A673 (cell line): ENCODE measurements at regions not wholly inside any gene's neighbourhood (a gene's known extent, or its start where the extent isn't known, plus 50 kb on each side); places are given as distances from the start of the nearest gene placed in this dataset.

Experiments used
- BruUV-seq: library from RNA; stranded (reverse); fragments of 400-500 nt; replicated peaks from 2 replicates; lab custom pipeline; 2021; lab: Mats Ljungman, UMichigan
- CTCF ChIA-PET: fragments of 300-600 bp; sonication (Branson Sonifier 250); formaldehyde crosslinking; loops from one replicate; lab custom pipeline; 2022; ENCODE audit warnings: antibody characterized with exemption; lab: Charles Lee
- POLR2A ChIA-PET: fragments of 300-600 bp; sonication (Branson Sonifier 250); formaldehyde crosslinking; loops from one replicate; lab custom pipeline; 2022; ENCODE audit warnings: antibody characterized with exemption; ENCODE audit not compliant: low non-redundant PET; lab: Charles Lee
- DNase-seq: peaks from one replicate; pipeline ENCODE4 v3.0.0-alpha.2; 2015; ENCODE audit warnings: low spot score
- H3K27ac ChIP-seq: fragments of 200-600 bp; sonication (generic); 2 replicates; pipeline ENCODE4 v1.5.1; 2016; ENCODE audit warnings: mixed run types, low read depth, mild to moderate bottlenecking, mixed read lengths, antibody characterized with exemption, low read length; ENCODE audit not compliant: poor library complexity, severe bottlenecking
- H3K27me3 ChIP-seq: fragments of 200-600 bp; sonication (generic); replicated peaks from 2 replicates; pipeline ENCODE4 v1.6.1; 2017; ENCODE audit warnings: mixed run types, low read depth, mild to moderate bottlenecking, mixed read lengths, antibody characterized with exemption, low read length; ENCODE audit not compliant: insufficient read depth, poor library complexity
- H3K36me3 ChIP-seq: fragments of 200-600 bp; sonication (generic); 2 replicates; pipeline ENCODE4 v1.6.1; 2016; ENCODE audit warnings: mixed run types, mild to moderate bottlenecking, mixed read lengths, antibody characterized with exemption, low read length; ENCODE audit not compliant: insufficient read depth, poor library complexity, severe bottlenecking
- H3K4me1 ChIP-seq: fragments of 200-600 bp; sonication (generic); 2 replicates; pipeline ENCODE4 v1.6.1; 2017; ENCODE audit warnings: mixed run types, mild to moderate bottlenecking, mixed read lengths, antibody characterized with exemption, low read length; ENCODE audit not compliant: insufficient read depth, poor library complexity, severe bottlenecking
- H3K4me3 ChIP-seq: fragments of 200-600 bp; sonication (generic); 2 replicates; pipeline ENCODE4 v1.5.1; 2016; ENCODE audit warnings: low read depth, mixed run types, mild to moderate bottlenecking, mixed read lengths, low read length; ENCODE audit not compliant: poor library complexity, severe bottlenecking
- H3K9me3 ChIP-seq: fragments of 200-600 bp; sonication (generic); 2 replicates; pipeline ENCODE4 v1.6.1; 2016; ENCODE audit warnings: mixed run types, low read depth, mild to moderate bottlenecking, mixed read lengths, antibody characterized with exemption, low read length; ENCODE audit not compliant: poor library complexity, severe bottlenecking
- EZH2 ChIP-seq: fragments of 200-600 bp; sonication (generic); IDR thresholded peaks from 2 replicates; pipeline ENCODE4 v1.6.1; 2017; ENCODE audit warnings: borderline replicate concordance, low read depth, mild to moderate bottlenecking, mixed read lengths, antibody characterized with exemption, low read length; ENCODE audit not compliant: poor library complexity, severe bottlenecking
- intact Hi-C: fragments of 100-400 bp; cut with micrococcal nuclease; formaldehyde crosslinking; loops from one replicate; pipeline ENCODE4 v1.10.0; 2022; ENCODE audit not compliant: unreplicated experiment
- TF ChIP-seq, protein P1 (sequence below): fragments of 300-800, 200-600 bp; sonication (generic); conservative IDR thresholded peaks from 2 replicates; pipeline ENCODE4 v1.5.1; 2017; ENCODE audit warnings: low read depth, mild to moderate bottlenecking, antibody characterized with exemption, low read length, moderate library complexity, mixed read lengths

DNA sequence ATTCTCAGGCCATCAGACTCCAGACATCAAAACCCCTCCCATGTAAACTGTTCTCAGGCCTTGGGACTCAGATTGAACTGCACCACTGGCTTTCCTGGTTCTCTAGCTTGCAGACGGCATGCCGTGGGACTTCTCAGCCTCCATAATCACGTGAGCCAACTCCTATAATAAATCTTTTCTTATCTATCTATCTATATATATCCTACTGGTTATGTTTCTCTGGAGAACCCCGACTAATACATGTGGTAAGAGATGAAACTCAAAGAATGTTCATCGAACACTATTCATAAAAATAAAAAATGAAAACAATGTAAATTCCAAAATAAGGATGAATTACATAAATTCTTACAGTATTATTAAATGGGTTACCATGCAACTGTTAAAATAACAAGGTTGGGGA is 84.5 kb upstream of the NTRK3 start:
- ChIA-PET CTCF (no interaction called here), POLR2A (no interaction called here)
- no peak for TF ChIP-seq EZH2
- TF ChIP-seq, protein P1, sequence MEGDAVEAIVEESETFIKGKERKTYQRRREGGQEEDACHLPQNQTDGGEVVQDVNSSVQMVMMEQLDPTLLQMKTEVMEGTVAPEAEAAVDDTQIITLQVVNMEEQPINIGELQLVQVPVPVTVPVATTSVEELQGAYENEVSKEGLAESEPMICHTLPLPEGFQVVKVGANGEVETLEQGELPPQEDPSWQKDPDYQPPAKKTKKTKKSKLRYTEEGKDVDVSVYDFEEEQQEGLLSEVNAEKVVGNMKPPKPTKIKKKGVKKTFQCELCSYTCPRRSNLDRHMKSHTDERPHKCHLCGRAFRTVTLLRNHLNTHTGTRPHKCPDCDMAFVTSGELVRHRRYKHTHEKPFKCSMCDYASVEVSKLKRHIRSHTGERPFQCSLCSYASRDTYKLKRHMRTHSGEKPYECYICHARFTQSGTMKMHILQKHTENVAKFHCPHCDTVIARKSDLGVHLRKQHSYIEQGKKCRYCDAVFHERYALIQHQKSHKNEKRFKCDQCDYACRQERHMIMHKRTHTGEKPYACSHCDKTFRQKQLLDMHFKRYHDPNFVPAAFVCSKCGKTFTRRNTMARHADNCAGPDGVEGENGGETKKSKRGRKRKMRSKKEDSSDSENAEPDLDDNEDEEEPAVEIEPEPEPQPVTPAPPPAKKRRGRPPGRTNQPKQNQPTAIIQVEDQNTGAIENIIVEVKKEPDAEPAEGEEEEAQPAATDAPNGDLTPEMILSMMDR, result no peak
- no TSS peak for BruUV-seq
- no peaks in the 10 kb centered on the region for H3K36me3 ChIP-seq
- no peak overlapping the region for H3K27ac ChIP-seq
- DNase-seq, result no peak
- peaks cover 4% of the 10 kb centered on the region for H3K27me3 ChIP-seq
- H3K4me3 ChIP-seq, result no peak overlapping the region
- H3K4me1 ChIP-seq, result no peaks in the 10 kb centered on the region
- no peaks in the 10 kb centered on the region for H3K9me3 ChIP-seq
- intact Hi-C loops, result no loop called here

DNA sequence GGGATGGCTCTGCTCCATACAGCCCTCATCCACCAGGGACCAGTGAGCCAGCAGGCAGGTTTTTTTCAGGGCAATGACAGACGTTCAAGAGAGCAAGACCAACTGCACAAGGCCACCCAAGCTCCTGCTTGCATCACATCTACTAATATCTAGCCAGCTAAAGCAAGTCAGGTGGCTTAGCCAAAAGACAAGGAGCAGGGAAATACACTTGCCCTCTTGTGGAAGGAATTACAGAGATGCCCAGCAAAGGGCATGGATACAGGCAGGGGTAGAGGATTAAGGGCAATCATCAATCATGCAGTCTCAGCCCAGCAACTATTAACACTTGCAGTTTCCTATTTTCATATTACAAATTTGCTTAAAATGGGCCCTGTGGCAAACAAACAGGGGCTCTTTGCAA is 81.5 kb upstream of the NTRK3 start:
- H3K4me1 ChIP-seq, result no peaks in the 10 kb centered on the region
- peaks cover 17% of the 10 kb centered on the region for H3K27me3 ChIP-seq
- TF ChIP-seq, protein P1, result no peak
- TF ChIP-seq EZH2, result no peak
- no peaks in the 10 kb centered on the region for H3K9me3 ChIP-seq
- no peaks in the 10 kb centered on the region for H3K36me3 ChIP-seq
- no peak overlapping the region for H3K27ac ChIP-seq
- BruUV-seq, result no TSS peak
- no peak for DNase-seq
- H3K4me3 ChIP-seq, result no peak overlapping the region
- intact Hi-C loops, result no loop called here
- CTCF ChIA-PET, result no interaction called here
- POLR2A ChIA-PET, result no interaction called here

GRCh38 chr15:88335074-88335473 is 78.5 kb upstream of the NTRK3 start:
- DNase-seq, result no peak
- Histone ChIP-seq H3K9me3 (no peaks in the 10 kb centered on the region), H3K27me3 (peaks cover 23% of the 10 kb centered on the region), H3K36me3 (no peaks in the 10 kb centered on the region), H3K4me3 (no peak overlapping the region), H3K27ac (no peak overlapping the region), H3K4me1 (no peaks in the 10 kb centered on the region)
- BruUV-seq, result no TSS peak
- POLR2A ChIA-PET, result no interaction called here
- intact Hi-C loops, result no loop called here
- CTCF ChIA-PET, result no interaction called here
- no peak for TF ChIP-seq EZH2
- TF ChIP-seq, protein P1, result no peak; the same call in 1 of the 2 replicates
